ENCODE measurements at regions not wholly inside any gene's neighbourhood (a gene's known extent, or its start where the extent isn't known, plus 50 kb on each side); places are given as distances from the start of the nearest gene placed in this dataset.

GRCh38 chr5:81830596-81830995 is 79.7 kb upstream of the SSBP2 start:
- no peak overlapping the region for H3K9ac ChIP-seq (ENCODE audit: insufficient read depth, low read depth, low read length)
- H3K4me2 ChIP-seq (ENCODE audit: low read depth, low read length) = no peak overlapping the region
- peaks cover 0 to 3% of the 10 kb centered on the region in 2 experiments; a peak in 2 of 5 replicates for H3K27me3 ChIP-seq (ENCODE audit: control insufficient read depth in 1 of 2, insufficient read depth in 2 of 2, low read length in 2 of 2)
- no peaks in the 10 kb centered on the region for H3K79me2 ChIP-seq (ENCODE audit: insufficient read depth, low read length)
- no TSS peak for BruUV-seq (replicated peaks)
- H3K4me3 ChIP-seq (replicated peaks in 1 of 3; ENCODE audit: insufficient read depth in 1 of 3, low read depth in 2 of 3, low read length in 3 of 3) = no peak overlapping the region
- H4K20me1 ChIP-seq (ENCODE audit: insufficient read depth, low read length) = no peaks in the 10 kb centered on the region
- no peak overlapping the region for H2AFZ ChIP-seq (ENCODE audit: low read length)
- no peak for ATAC-seq
- no peak for FAIRE-seq
- no peaks in the 10 kb centered on the region for H3K4me1 ChIP-seq (ENCODE audit: insufficient read depth, low read length)
- no peak overlapping the region for H3K27ac ChIP-seq (ENCODE audit: extremely low read length, insufficient read depth, low read length)
- no peaks in the 10 kb centered on the region for H3K9me3 ChIP-seq (ENCODE audit: low read length)
- in situ Hi-C loops (cut with HindIII; ENCODE audit: extremely low pct_ligation_motif_present, low pct_unique_long_range_greater_than_20kb) = loop anchor here (25.0 kb wide), 1 partner anchor 318 kb away; no protein-coding TSS in a partner anchor
- no peaks in the 10 kb centered on the region for H3K36me3 ChIP-seq (replicated peaks in 1 of 2; ENCODE audit: control insufficient read depth in 1 of 2, insufficient read depth in 2 of 2, low read length in 2 of 2)
- ChIA-PET POLR2A (no interaction called here), CTCF (ENCODE audit: low intra/inter-chr PET ratio, low total read pairs) (no interaction called here)
- no peak for DNase-seq (ENCODE audit: low spot score)
- 24% methylated on average over 2 of the region's 2 CpGs for WGBS (ENCODE audit: low lambda C conversion rate)
- intact Hi-C loops (cut with micrococcal nuclease; ENCODE audit: unreplicated experiment) = loop anchor here (10.0 kb wide), 1 partner anchor 406 kb away; no protein-coding TSS in a partner anchor
- TF ChIP-seq ZNF547 (CRISPR knock-in tag; IDR thresholded peaks at IDR 0.05) = no peak
- TF ChIP-seq ZNF574 (CRISPR knock-in tag; IDR thresholded peaks at IDR 0.05) = no peak
- TF ChIP-seq GTF3A (CRISPR knock-in tag; conservative IDR thresholded peaks at IDR 0.05) = no peak
- TF ChIP-seq ZNF639 (CRISPR knock-in tag; conservative IDR thresholded peaks at IDR 0.05) = no peak
- no peak for TF ChIP-seq PATZ1 (CRISPR knock-in tag; IDR thresholded peaks at IDR 0.05)
- no peak for TF ChIP-seq ZNF512B (CRISPR knock-in tag; IDR thresholded peaks at IDR 0.05; ENCODE audit: borderline replicate concordance)
- no peak for TF ChIP-seq NFE2L1 (CRISPR knock-in tag; IDR thresholded peaks at IDR 0.05; ENCODE audit: borderline replicate concordance)
- TF ChIP-seq PCBP2 (optimal IDR thresholded peaks at IDR 0.05; ENCODE audit: low read depth, low read length, poor library complexity, severe bottlenecking) = no peak
- TF ChIP-seq SRSF4 (IDR thresholded peaks at IDR 0.05; ENCODE audit: low read depth, low read length, poor library complexity, severe bottlenecking) = no peak
- TF ChIP-seq PPARG (CRISPR knock-in tag; conservative IDR thresholded peaks at IDR 0.05) = no peak
- no peak for TF ChIP-seq FOXM1 (CRISPR knock-in tag; IDR thresholded peaks at IDR 0.05)
- no peak for TF ChIP-seq SIX4 (CRISPR knock-in tag; IDR thresholded peaks at IDR 0.05)
- no peak for TF ChIP-seq XRCC5 (optimal IDR thresholded peaks at IDR 0.05; ENCODE audit: low read length)
- no peak for TF ChIP-seq ZNF580 (CRISPR knock-in tag; IDR thresholded peaks at IDR 0.05; ENCODE audit: borderline replicate concordance, low read depth)

All from HepG2 (cell line).